ENCODE measurements at regions not wholly inside any gene's neighbourhood (a gene's known extent, or its start where the extent isn't known, plus 50 kb on each side); places are given as distances from the start of the nearest gene placed in this dataset.

DNA sequence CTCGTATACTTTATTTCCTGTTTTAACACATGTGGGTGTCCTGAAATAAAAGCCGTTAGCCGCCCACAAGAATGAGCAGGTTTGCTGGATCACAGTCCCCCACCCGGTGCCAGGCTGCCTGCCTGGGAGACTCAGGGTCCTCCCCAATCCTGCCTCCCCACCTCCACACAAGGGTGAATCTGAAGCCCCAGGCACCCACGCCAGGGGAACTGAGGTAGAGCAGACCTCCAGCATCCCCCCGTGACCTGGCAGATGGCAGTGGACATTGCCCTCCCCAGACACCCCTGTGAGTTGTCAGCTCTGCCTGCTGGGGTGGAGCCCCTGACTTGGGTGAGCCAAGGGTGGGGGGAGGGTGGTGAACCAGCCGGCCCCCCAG, 114.8 kb downstream of the METRNL start:
- no peak overlapping the region for H3K27ac ChIP-seq (ENCODE audit: low read length)
- H2AFZ ChIP-seq (ENCODE audit: low read depth, low read length) = no peak overlapping the region
- H3K4me1 ChIP-seq (ENCODE audit: low read length) = peaks cover 5% of the 10 kb centered on the region
- TF ChIP-seq EZH2phosphoT487 (IDR thresholded peaks at IDR 0.05; ENCODE audit: low read depth) = no peak
- TF ChIP-seq, protein P1, sequence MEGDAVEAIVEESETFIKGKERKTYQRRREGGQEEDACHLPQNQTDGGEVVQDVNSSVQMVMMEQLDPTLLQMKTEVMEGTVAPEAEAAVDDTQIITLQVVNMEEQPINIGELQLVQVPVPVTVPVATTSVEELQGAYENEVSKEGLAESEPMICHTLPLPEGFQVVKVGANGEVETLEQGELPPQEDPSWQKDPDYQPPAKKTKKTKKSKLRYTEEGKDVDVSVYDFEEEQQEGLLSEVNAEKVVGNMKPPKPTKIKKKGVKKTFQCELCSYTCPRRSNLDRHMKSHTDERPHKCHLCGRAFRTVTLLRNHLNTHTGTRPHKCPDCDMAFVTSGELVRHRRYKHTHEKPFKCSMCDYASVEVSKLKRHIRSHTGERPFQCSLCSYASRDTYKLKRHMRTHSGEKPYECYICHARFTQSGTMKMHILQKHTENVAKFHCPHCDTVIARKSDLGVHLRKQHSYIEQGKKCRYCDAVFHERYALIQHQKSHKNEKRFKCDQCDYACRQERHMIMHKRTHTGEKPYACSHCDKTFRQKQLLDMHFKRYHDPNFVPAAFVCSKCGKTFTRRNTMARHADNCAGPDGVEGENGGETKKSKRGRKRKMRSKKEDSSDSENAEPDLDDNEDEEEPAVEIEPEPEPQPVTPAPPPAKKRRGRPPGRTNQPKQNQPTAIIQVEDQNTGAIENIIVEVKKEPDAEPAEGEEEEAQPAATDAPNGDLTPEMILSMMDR (IDR thresholded peaks at IDR 0.05; ENCODE audit: low read depth, low read length) = no peak
- no peaks in the 10 kb centered on the region for H3K79me2 ChIP-seq (ENCODE audit: low read length)
- no peak overlapping the region for H3K4me2 ChIP-seq (ENCODE audit: low read length)
- peaks cover 11% of the 10 kb centered on the region for H3K27me3 ChIP-seq (ENCODE audit: low read depth, low read length)
- no peak overlapping the region for H3K4me3 ChIP-seq (ENCODE audit: low read length)
- H3K36me3 ChIP-seq (replicated peaks; ENCODE audit: low read depth, low read length) = no peaks in the 10 kb centered on the region
- H4K20me1 ChIP-seq (ENCODE audit: insufficient read depth, low read length) = no peaks in the 10 kb centered on the region
- H3K9ac ChIP-seq (ENCODE audit: low read length) = no peak overlapping the region
- no peaks in the 10 kb centered on the region for H3K9me3 ChIP-seq (ENCODE audit: insufficient read depth, low read length)

DNA sequence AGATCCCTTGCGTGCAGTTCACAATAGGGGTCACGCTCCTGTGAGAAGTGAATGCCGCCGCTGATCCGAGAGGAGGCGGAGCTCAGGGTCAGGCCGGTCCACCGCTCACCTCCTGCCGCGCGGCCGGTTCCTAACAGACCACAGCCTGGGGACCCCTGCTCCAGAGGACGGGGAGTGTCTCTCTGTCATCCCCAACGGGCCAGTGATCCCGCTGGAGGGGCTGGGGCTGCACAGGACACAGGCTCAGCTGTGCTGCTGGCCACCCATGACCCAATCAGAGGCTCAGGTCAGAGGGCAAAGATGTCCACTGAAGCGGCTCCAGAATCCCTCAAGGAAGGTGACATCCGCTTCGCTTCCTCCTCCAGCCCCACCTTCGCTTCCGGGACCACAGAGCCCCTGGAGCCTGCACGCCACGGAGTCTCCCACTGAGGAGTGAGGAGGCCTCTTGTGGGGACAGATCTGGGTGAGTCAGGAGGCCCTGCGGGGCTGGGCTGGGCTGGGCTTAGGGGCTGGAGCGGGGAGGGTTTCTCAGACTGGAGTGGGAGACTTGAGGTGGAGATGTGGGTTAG, 115.4 kb downstream of the METRNL start:
- no peaks in the 10 kb centered on the region for H3K79me2 ChIP-seq (ENCODE audit: low read length)
- H3K4me1 ChIP-seq (ENCODE audit: low read length) = peaks cover 12% of the 10 kb centered on the region
- H3K9me3 ChIP-seq (ENCODE audit: insufficient read depth, low read length) = no peaks in the 10 kb centered on the region
- H3K4me2 ChIP-seq (ENCODE audit: low read length) = no peak overlapping the region
- peaks cover 16% of the 10 kb centered on the region for H3K27me3 ChIP-seq (ENCODE audit: low read depth, low read length)
- H3K9ac ChIP-seq (ENCODE audit: low read length) = no peak overlapping the region
- H3K36me3 ChIP-seq (replicated peaks; ENCODE audit: low read depth, low read length) = no peaks in the 10 kb centered on the region
- no peak overlapping the region for H2AFZ ChIP-seq (ENCODE audit: low read depth, low read length)
- no peak overlapping the region for H3K27ac ChIP-seq (ENCODE audit: low read length)
- no peak for TF ChIP-seq EZH2phosphoT487 (IDR thresholded peaks at IDR 0.05; ENCODE audit: low read depth)
- TF ChIP-seq, protein P1 (IDR thresholded peaks at IDR 0.05; ENCODE audit: low read depth, low read length) = no peak
- no peak overlapping the region for H3K4me3 ChIP-seq (ENCODE audit: low read length)
- H4K20me1 ChIP-seq (ENCODE audit: insufficient read depth, low read length) = no peaks in the 10 kb centered on the region

DNA sequence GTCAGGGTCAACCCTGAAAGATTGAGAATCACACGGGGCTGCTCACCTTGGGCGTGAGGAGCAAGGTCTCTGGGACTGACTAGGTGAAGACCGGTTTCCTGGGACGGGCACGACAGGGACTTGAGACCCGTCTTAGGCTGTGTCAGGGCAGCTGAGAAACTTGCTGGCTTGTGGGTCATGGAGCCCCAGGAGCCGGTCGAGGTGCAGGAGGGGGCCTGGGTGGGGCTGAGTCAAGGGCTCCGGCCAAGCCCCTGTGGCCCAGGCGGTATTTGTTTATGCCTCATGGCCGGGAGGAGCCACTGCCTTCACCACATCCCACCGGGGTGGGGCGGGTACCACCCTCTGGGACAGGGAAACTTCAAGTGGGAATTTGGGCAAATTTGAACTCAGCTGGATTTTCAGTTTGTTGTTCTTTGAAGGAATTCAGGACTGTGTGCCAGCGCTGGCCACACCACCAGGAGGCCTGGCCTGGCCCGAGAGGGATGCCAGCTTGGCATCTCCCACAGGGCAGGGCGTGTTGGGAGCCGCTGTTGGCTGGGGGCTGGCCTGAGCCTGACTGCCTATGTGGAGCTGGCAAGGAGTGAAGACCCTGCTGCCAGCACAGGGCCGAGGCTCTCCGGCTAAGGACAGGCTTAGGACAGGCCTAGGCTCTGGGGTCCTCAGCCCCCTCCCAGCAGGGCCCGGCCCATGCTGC, 116.1 kb downstream of the METRNL start:
- H3K9me3 ChIP-seq (ENCODE audit: insufficient read depth, low read length) = no peaks in the 10 kb centered on the region
- H3K4me2 ChIP-seq (ENCODE audit: low read length) = no peak overlapping the region

DNA sequence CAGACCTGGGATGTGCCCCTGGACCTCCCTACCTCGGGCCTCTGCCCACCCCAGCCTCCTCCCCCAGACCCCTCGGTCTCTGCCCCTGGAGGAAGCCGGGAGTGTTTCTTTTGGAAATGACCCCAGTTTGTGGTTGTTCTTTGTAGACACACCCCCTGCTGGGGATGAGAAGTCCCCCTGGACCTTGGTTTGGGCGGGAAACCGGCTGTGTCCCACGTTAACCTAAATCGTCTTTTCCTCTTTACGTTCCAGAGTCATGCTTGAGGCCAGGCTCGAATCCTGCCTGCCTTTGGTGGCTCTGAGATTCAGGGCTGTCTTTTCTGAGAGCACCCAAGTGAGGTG, 116.6 kb downstream of the METRNL start:
- peaks cover 18% of the 10 kb centered on the region for H3K4me1 ChIP-seq (ENCODE audit: low read length)
- peaks cover 25% of the 10 kb centered on the region for H3K27me3 ChIP-seq (ENCODE audit: low read depth, low read length)
- TF ChIP-seq, protein P1 (IDR thresholded peaks at IDR 0.05; ENCODE audit: low read depth, low read length) = no peak
- TF ChIP-seq EZH2phosphoT487 (IDR thresholded peaks at IDR 0.05; ENCODE audit: low read depth) = no peak
- H3K79me2 ChIP-seq (ENCODE audit: low read length) = no peaks in the 10 kb centered on the region
- H3K27ac ChIP-seq (ENCODE audit: low read length) = no peak overlapping the region
- no peaks in the 10 kb centered on the region for H4K20me1 ChIP-seq (ENCODE audit: insufficient read depth, low read length)
- H3K9me3 ChIP-seq (ENCODE audit: insufficient read depth, low read length) = no peaks in the 10 kb centered on the region
- no peaks in the 10 kb centered on the region for H3K36me3 ChIP-seq (replicated peaks; ENCODE audit: low read depth, low read length)
- no peak overlapping the region for H3K9ac ChIP-seq (ENCODE audit: low read length)
- no peak overlapping the region for H3K4me3 ChIP-seq (ENCODE audit: low read length)
- H3K4me2 ChIP-seq (ENCODE audit: low read length) = no peak overlapping the region
- no peak overlapping the region for H2AFZ ChIP-seq (ENCODE audit: low read depth, low read length)

More for the DNA sequence above, 116.1 kb downstream of the METRNL start:
- Histone ChIP-seq H3K36me3 (replicated peaks; ENCODE audit: low read depth, low read length) (no peaks in the 10 kb centered on the region), H2AFZ (ENCODE audit: low read depth, low read length) (no peak overlapping the region), H3K9ac (ENCODE audit: low read length) (no peak overlapping the region), H3K4me1 (ENCODE audit: low read length) (peaks cover 18% of the 10 kb centered on the region), H3K79me2 (ENCODE audit: low read length) (no peaks in the 10 kb centered on the region), H3K4me3 (ENCODE audit: low read length) (no peak overlapping the region), H3K27me3 (ENCODE audit: low read depth, low read length) (peaks cover 22% of the 10 kb centered on the region), H3K27ac (ENCODE audit: low read length) (no peak overlapping the region), H4K20me1 (ENCODE audit: insufficient read depth, low read length) (no peaks in the 10 kb centered on the region)
- TF ChIP-seq EZH2phosphoT487 (IDR thresholded peaks at IDR 0.05; ENCODE audit: low read depth) = no peak
- TF ChIP-seq, protein P1 (IDR thresholded peaks at IDR 0.05; ENCODE audit: low read depth, low read length) = no peak

Data from OCI-LY3 (cell line).